Vagina (tissue), 2 donors: ENCODE measurements at regions not wholly inside any gene's neighbourhood (a gene's known extent, or its start where the extent isn't known, plus 50 kb on each side); places are given as distances from the start of the nearest gene placed in this dataset.

Source experiments
- DNase-seq, 2 donors: peaks; one replicate each; pipeline ENCODE4 v3.0.0-alpha.2; 2017; ENCODE audit errors: extremely low spot score in 2 of 2
- H3K27ac ChIP-seq: fragments of 200-600 bp; sonication (generic); one replicate; pipeline ENCODE4 v1.5.1; 2019
- H3K27me3 ChIP-seq: fragments of 200-600 bp; sonication (generic); one replicate; pipeline ENCODE4 v1.5.1; 2019
- H3K36me3 ChIP-seq, 2 donors: fragments of 200-600 bp; sonication (generic); one replicate each; pipeline ENCODE4 v1.5.1; 2017 to 2019
- H3K4me1 ChIP-seq: fragments of 200-600 bp; sonication (generic); one replicate; pipeline ENCODE4 v1.5.1; 2019
- H3K4me3 ChIP-seq, 2 donors: fragments of 200-600 bp; sonication (generic); 1 replicate in 1 of 2; 2 replicates in 1 of 2; pipeline ENCODE4 v1.5.1; 2016 to 2019
- H3K9me3 ChIP-seq: fragments of 200-600 bp; sonication (generic); one replicate; pipeline ENCODE4 v1.5.1; 2019
- POLR2A ChIP-seq, 2 donors: fragments of 450-650 bp; IDR thresholded peaks; one replicate each; pipeline ENCODE4 v1.6.1; 2017; ENCODE audit warnings: antibody characterized with exemption in 2 of 2, mild to moderate bottlenecking in 2 of 2, moderate library complexity in 2 of 2
- POLR2AphosphoS5 ChIP-seq, 2 donors: sonication (generic); formaldehyde crosslinking; IDR thresholded peaks; one replicate each; pipeline ENCODE4 v1.9.0; 2017; ENCODE audit warnings: antibody characterized with exemption in 2 of 2, mild to moderate bottlenecking in 2 of 2, low read depth in 1 of 2; ENCODE audit not compliant: insufficient read depth in 1 of 2
- intact Hi-C: fragments of 100-400 bp; cut with DNase I; formaldehyde crosslinking; loops from one replicate; pipeline ENCODE4 v1.15.1; 2023
- TF ChIP-seq, protein P1 (sequence below), 3 experiments: fragments of 450-650 bp in 2 of 3; fragments of 200-600 bp in 1 of 3; sonication (generic) in 1 of 3; IDR thresholded peaks; one replicate each; pipeline ENCODE4 v1.5.1; 2017 to 2019; ENCODE audit warnings: antibody characterized with exemption in 3 of 3, mild to moderate bottlenecking in 2 of 3, moderate library complexity in 2 of 3

DNA sequence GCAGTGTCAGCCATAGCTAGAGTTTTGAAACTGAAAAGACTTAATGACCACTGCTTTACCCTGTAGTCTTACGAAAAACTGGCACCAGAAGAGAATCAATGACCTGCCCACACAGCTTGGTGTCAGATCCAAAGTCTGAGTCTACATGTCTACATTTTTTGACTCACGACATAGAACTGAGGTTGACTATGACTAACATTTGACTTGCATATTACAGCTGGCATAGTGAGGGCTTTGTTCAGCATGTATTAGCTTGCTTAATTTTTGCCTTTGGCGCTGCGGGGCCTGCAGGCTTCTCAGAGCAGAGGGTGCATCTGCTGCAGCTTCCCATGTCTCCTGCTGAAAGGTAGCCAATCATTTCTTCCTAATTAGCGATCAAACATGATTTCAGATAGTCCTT, 167.0 kb downstream of the EBLN2 start:
- Histone ChIP-seq H3K27ac (no peak overlapping the region), H3K27me3 (no peaks in the 10 kb centered on the region), H3K4me3 (no peak overlapping the region), H3K36me3 (no peaks in the 10 kb centered on the region), H3K9me3 (no peaks in the 10 kb centered on the region), H3K4me1 (no peaks in the 10 kb centered on the region)
- no peak for TF ChIP-seq POLR2A (IDR thresholded peaks at IDR 0.05)
- TF ChIP-seq, protein P1, sequence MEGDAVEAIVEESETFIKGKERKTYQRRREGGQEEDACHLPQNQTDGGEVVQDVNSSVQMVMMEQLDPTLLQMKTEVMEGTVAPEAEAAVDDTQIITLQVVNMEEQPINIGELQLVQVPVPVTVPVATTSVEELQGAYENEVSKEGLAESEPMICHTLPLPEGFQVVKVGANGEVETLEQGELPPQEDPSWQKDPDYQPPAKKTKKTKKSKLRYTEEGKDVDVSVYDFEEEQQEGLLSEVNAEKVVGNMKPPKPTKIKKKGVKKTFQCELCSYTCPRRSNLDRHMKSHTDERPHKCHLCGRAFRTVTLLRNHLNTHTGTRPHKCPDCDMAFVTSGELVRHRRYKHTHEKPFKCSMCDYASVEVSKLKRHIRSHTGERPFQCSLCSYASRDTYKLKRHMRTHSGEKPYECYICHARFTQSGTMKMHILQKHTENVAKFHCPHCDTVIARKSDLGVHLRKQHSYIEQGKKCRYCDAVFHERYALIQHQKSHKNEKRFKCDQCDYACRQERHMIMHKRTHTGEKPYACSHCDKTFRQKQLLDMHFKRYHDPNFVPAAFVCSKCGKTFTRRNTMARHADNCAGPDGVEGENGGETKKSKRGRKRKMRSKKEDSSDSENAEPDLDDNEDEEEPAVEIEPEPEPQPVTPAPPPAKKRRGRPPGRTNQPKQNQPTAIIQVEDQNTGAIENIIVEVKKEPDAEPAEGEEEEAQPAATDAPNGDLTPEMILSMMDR (IDR thresholded peaks at IDR 0.05) = no peak
- no peak for TF ChIP-seq POLR2AphosphoS5 (IDR thresholded peaks at IDR 0.05; ENCODE audit: insufficient read depth in 1 of 2, low read depth in 1 of 2)
- intact Hi-C loops = no loop called here
- no peak for DNase-seq

DNA sequence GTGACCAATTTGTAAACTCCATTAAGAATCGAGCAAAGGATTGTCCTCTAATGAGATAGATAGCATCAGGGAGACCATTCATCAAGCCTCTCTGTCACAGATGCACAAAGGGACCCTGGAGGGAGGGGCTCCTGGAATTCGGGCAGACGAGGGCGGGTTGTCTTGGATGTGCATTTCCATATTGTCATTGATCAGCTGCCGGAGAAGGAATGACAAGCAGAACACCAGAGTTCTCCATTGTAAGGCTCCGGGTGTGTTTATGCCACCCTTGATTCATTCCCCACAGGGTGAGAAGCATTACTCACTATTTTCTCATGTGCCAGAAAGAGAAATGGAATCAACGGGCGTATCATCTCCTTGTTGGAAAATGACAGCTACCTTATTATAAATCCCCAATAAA, 167.5 kb downstream of the EBLN2 start:
- Histone ChIP-seq H3K27me3 (no peaks in the 10 kb centered on the region), H3K36me3 (no peaks in the 10 kb centered on the region), H3K27ac (no peak overlapping the region), H3K4me3 (no peak overlapping the region), H3K4me1 (no peaks in the 10 kb centered on the region), H3K9me3 (no peaks in the 10 kb centered on the region)
- no peak for DNase-seq
- intact Hi-C loops = no loop called here
- TF ChIP-seq POLR2AphosphoS5 (IDR thresholded peaks at IDR 0.05; ENCODE audit: insufficient read depth in 1 of 2, low read depth in 1 of 2) (no peak), POLR2A (IDR thresholded peaks at IDR 0.05) (no peak)
- TF ChIP-seq, protein P1 (IDR thresholded peaks at IDR 0.05) = no peak

DNA sequence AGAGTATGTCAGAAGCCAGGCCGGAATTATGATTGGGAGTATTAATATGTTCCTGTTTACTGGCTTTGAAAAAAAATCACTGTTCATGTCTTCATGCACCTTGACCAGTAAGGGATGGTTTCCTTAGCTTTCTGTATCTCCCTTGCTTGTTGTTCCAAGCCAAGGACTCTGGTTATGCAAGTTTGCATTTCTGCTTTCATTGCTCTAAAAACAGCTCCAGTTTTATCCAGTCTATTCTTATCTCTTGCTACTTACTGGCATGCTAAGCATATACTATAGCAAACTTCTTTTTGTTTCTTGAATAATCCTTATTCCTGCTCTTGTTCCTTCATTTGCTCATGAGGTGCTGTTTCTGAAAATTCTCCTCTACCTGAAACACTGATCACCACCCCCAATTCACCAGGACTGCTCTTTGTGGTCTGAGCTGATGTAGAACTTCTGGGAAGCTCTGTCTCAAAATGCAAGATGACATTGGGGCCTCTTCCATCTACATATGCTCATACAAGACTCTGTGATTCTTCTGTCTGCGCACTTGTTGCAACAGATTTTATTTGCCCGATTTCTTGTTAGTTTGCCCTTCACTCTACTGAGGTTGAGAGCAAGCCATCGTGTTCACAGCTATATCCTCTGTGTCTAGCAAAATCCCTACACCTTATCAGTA, 173.0 kb downstream of the EBLN2 start:
- TF ChIP-seq POLR2A (IDR thresholded peaks at IDR 0.05) = no peak
- TF ChIP-seq POLR2AphosphoS5 (IDR thresholded peaks at IDR 0.05; ENCODE audit: insufficient read depth in 1 of 2, low read depth in 1 of 2) = no peak
- Histone ChIP-seq H3K27ac (no peak overlapping the region), H3K4me3 (no peak overlapping the region), H3K27me3 (no peaks in the 10 kb centered on the region), H3K36me3 (no peaks in the 10 kb centered on the region), H3K9me3 (no peaks in the 10 kb centered on the region), H3K4me1 (no peaks in the 10 kb centered on the region)
- DNase-seq = no peak
- intact Hi-C loops = no loop called here

DNA sequence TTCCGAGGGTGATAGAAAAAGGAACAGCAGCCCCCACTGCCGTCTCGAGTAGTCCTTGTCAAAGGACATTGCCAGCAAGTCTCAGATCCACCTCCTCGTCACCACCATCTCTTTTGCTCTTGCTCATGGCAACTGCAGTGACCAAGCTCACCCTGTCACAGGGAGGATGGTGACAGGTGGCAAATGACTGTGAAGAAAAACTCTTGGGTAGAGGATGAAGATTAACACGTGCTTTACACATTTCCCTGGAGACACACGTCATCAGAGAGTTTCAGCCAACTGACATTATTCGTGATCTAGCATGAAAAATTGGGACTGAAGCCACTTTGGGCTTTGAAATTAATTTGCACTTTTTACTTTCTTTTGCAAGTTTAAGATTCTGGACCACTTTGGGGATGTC, 174.3 kb downstream of the EBLN2 start:
- no peak for DNase-seq
- Histone ChIP-seq H3K4me3 (no peak overlapping the region), H3K27me3 (no peaks in the 10 kb centered on the region), H3K9me3 (no peaks in the 10 kb centered on the region), H3K27ac (no peak overlapping the region), H3K36me3 (no peaks in the 10 kb centered on the region), H3K4me1 (no peaks in the 10 kb centered on the region)
- intact Hi-C loops = no loop called here
- no peak for TF ChIP-seq POLR2AphosphoS5 (IDR thresholded peaks at IDR 0.05; ENCODE audit: insufficient read depth in 1 of 2, low read depth in 1 of 2)
- TF ChIP-seq, protein P1 (IDR thresholded peaks at IDR 0.05) = no peak
- no peak for TF ChIP-seq POLR2A (IDR thresholded peaks at IDR 0.05)

DNA sequence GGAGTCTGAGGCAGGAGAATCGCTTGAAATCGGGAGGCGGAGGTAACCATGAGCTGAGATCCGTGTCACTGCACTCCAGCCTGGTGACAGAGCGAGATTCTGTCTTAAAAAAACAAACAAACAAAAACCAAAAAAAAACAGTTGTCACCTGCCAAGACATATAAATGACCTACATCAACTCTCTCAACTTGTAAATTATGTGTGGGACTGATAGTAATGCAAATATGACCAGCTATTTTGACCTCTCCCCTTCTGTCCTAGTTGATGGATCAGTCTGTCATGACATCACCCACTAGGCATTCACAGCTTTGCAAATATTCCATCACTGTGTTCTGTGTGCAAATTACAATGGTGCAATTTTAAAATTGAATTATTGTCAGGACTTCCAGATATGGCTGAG, 175.4 kb downstream of the EBLN2 start:
- TF ChIP-seq POLR2AphosphoS5 (IDR thresholded peaks at IDR 0.05; ENCODE audit: insufficient read depth in 1 of 2, low read depth in 1 of 2) = no peak
- TF ChIP-seq, protein P1 (IDR thresholded peaks at IDR 0.05) = no peak
- no peak for TF ChIP-seq POLR2A (IDR thresholded peaks at IDR 0.05)
- no peak overlapping the region for H3K4me3 ChIP-seq
- H3K27me3 ChIP-seq = no peaks in the 10 kb centered on the region
- H3K27ac ChIP-seq = no peak overlapping the region
- H3K36me3 ChIP-seq = no peaks in the 10 kb centered on the region
- H3K4me1 ChIP-seq = no peaks in the 10 kb centered on the region
- H3K9me3 ChIP-seq = no peaks in the 10 kb centered on the region
- no peak for DNase-seq
- intact Hi-C loops = no loop called here
